GM21786 (cell line): ENCODE measurements at regions not wholly inside any gene's neighbourhood (a gene's known extent, or its start where the extent isn't known, plus 50 kb on each side); places are given as distances from the start of the nearest gene placed in this dataset.

Experiments used
- ATAC-seq: cut with Tn5 transposase; IDR thresholded peaks from one replicate; pipeline ENCODE4 v1.9.1; 2021; ENCODE audit not compliant: unreplicated experiment

GRCh38 chr10:110432084-110432483 is 65.6 kb upstream of the DUSP5 start:
- no peak for ATAC-seq

GRCh38 chr10:110432814-110433565 is 64.7 kb upstream of the DUSP5 start:
- ATAC-seq: no peak

GRCh38 chr10:110433740-110434139 is 64.0 kb upstream of the DUSP5 start:
- ATAC-seq: no peak

GRCh38 chr10:110434489-110435096 is 63.1 kb upstream of the DUSP5 start:
- ATAC-seq: no peak

GRCh38 chr10:110436554-110437350 is 61.0 kb upstream of the DUSP5 start:
- ATAC-seq: no peak

GRCh38 chr10:110437351-110437605 is 60.4 kb upstream of the DUSP5 start:
- no peak for ATAC-seq

GRCh38 chr10:110437761-110438341 is 59.9 kb upstream of the DUSP5 start:
- ATAC-seq: no peak

GRCh38 chr10:110442746-110443145 is 55.0 kb upstream of the DUSP5 start:
- no peak for ATAC-seq

GRCh38 chr10:110443239-110444003 is 54.3 kb upstream of the DUSP5 start:
- no peak for ATAC-seq

- ATAC-seq: no peak
Observed at GRCh38 chr10:110444004-110444337, 53.7 kb upstream of the DUSP5 start.

- ATAC-seq: no peak
Observed at GRCh38 chr10:110445871-110446270, 51.8 kb upstream of the DUSP5 start.

GRCh38 chr10:110446277-110446676 is 51.4 kb upstream of the DUSP5 start:
- no peak for ATAC-seq

- ATAC-seq: no peak
Observed at GRCh38 chr10:110446954-110447608, 50.6 kb upstream of the DUSP5 start.

GRCh38 chr10:110447886-110448285 is 49.8 kb upstream of the DUSP5 start:
- no peak for ATAC-seq
